ENCODE measurements at regions not wholly inside any gene's neighbourhood (a gene's known extent, or its start where the extent isn't known, plus 50 kb on each side); places are given as distances from the start of the nearest gene placed in this dataset.
"Not testable (repeated sequence)": the region's sequence is repeated elsewhere in the genome, so short reads cannot be mapped to it uniquely, and the experiment has no call there.

- no peak for DNase-seq (ENCODE audit: low spot score)
Measured at GRCh38 chr17:33944412-33944811, 310.7 kb upstream of the CCL2 start.

GRCh38 chr17:33944826-33945225 is 310.3 kb upstream of the CCL2 start:
- DNase-seq (ENCODE audit: low spot score) = no peak

GRCh38 chr17:33945646-33946546 is 309.2 kb upstream of the CCL2 start:
- DNase-seq (ENCODE audit: low spot score) = no peak

GRCh38 chr17:33947762-33948161 is 307.3 kb upstream of the CCL2 start:
- no peak for DNase-seq (ENCODE audit: low spot score)

- no peak for DNase-seq (ENCODE audit: low spot score)
Measured at GRCh38 chr17:33948309-33948708, 306.8 kb upstream of the CCL2 start.

DNA sequence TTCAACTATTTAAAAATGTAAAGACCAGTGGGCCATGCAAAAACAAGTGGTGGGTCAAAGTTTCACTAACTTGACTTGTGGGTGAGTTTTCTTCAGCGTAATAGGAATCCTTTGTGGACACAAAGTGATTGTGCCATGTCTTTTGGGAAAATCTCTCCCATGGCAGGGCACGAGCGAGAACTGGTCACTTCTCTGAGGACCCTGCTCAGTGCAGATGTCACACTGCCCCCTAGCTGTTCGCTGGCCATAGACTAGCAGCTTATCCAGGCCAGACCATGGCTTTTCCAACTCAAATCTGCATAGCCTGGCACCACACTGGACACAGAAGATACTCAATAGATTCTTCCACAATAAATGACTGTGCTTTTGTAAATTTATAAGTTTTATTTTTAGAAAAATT is 306.0 kb upstream of the CCL2 start:
- DNase-seq (ENCODE audit: low spot score) = no peak

DNA sequence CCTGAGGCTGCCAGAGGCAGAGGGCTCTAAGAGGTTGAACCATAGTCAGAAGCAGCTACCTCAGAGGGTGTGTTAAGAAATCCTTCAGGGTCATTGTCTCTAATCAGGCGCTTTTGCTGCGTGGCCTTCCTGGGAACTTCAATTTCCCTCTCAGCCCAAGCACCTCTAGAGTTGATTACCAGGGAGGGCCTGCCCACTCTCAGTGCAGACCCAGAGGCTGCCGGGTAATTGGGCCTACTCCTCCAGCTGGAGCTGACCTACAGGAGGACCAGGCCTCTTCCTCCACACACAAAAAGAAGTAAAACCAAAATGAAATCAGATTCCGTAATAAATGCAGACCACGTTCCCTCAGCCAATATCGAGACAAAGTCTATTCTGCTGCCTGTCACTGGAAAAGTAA is 305.0 kb upstream of the CCL2 start:
- DNase-seq (ENCODE audit: low spot score) = no peak

- DNase-seq (ENCODE audit: low spot score) = no peak
Measured at GRCh38 chr17:33952425-33952824, 302.7 kb upstream of the CCL2 start.

DNA sequence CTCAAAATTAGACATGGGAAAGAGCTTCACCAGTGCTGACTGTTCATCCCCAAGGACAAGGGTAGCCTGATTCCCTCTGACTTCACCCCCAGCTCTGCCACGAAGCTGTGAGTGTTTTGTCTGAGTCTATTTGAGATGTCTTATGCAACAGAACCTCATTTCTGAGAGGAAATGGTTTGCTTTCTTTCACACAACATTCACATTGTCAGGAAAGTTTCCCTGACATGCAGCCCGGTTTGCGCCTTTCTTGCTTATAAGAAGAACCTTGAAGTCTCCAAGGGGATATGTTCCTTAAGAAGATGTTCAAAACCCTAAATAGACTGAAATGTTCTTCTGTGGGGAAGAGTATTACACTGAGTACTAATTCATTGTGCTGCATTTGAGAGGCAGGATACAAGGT is 300.5 kb upstream of the CCL2 start:
- DNase-seq (ENCODE audit: low spot score) = no peak

- no peak for DNase-seq (ENCODE audit: low spot score)
Measured at GRCh38 chr17:33955461-33955860, 299.6 kb upstream of the CCL2 start.

GRCh38 chr17:33959098-33959497 is 296.0 kb upstream of the CCL2 start:
- DNase-seq (ENCODE audit: low spot score) = not testable (repeated sequence)

DNA sequence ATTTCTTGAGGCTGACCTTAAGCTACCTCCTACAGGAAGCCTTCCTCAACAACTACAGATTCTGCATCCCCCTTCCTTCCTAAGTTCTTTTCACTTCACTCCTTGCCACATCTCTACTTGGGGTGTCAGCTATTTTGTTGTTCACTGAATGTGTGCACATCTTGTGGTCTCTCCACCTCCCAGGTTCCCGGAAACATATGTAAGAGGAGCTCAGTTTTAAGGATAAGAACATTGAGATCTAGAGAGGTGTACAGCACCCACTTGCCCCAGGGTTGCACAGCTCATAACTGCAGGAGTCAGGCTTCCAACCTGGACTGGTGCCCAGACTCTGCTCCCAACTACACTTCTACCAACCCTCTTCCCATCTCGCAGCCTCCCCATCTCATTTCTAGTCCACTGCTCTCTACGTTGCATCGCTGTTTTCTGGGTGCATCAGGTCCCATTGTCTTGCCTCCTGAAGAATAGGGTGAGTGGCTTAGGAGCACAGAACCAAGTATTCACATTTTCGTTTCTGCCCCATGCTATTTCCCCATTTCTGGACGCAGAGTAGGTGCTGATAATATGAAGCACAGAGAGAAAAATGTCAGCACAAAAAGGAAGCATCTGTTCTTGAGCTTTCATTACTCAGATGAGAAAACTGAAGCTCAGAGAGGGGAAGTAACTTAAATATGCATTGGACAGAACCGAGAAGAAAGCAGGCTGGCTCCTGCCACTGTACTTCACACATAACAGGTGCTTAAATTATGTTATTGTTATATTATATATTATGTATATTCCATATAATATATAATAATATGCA is 292.0 kb upstream of the CCL2 start:
- no peak for DNase-seq (ENCODE audit: low spot score)

GRCh38 chr17:33964344-33964979 is 290.6 kb upstream of the CCL2 start:
- DNase-seq (ENCODE audit: low spot score) = no peak

DNA sequence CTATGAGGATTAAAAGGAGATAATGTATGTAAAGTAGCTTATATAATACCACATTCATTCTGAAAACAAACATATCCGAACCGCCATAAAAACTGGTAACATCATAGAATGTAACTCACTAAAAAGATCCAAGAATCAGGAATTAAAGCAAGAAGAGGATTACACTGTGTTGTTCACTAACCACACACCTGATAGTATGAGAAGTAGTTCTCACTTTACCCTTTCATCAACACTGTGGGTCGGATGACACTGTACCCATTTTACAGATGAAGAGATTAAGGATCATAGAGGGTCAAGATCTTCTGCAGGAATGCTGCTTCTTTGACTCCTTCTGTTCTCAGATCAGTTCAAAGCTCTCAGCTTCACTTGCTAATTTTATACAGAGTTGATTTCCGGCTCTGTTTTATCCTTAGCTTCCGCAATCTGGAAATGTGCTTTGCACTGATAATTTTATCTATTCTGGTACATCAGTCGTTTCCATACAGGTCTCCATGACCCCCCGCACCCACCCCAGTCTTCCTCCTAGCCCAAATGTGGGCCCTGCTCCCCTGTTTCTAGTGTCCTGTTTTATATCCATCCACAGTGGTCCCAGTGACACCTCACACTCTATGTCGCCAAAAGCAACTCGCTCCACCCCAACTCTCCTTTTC is 288.6 kb upstream of the CCL2 start:
- no peak for DNase-seq (ENCODE audit: low spot score)

DNA sequence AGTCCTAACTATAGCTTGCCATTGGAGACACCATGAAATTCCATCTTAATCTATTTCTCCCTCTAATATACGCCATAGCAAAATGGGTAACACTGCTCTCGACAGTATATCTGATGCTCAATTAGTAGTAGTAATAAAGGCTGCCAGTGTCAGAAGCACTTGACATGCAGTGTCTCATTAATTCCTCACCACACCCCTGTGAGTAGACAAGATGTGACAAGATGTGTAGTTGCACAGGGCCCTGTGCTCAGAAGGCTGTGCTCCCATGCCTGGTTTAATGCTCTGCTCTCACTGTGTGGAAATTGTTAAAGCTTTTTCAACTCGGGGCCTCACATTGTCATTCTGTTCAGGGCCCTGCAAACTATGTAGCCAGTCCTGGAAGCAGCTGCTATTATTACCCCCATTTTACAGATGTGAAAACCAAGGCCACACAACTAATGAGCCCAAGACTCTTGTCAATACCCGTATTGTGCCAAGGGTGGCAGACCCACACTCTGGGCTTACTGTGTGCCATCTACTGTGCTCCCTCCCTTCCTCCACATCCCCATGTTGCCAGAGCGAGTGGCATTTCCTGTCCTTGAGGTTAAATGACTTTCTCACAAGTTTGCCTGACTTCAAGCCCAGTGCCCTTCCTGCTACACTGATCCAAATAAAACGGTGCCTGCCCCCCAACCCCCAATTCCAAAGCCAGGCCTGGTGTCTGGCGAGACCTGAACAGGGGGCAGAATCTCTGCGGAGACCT is 287.3 kb upstream of the CCL2 start:
- DNase-seq (ENCODE audit: low spot score) = no peak

GRCh38 chr17:33968350-33969044 is 286.6 kb upstream of the CCL2 start:
- DNase-seq (ENCODE audit: low spot score) = peak; percentile 73

DNA sequence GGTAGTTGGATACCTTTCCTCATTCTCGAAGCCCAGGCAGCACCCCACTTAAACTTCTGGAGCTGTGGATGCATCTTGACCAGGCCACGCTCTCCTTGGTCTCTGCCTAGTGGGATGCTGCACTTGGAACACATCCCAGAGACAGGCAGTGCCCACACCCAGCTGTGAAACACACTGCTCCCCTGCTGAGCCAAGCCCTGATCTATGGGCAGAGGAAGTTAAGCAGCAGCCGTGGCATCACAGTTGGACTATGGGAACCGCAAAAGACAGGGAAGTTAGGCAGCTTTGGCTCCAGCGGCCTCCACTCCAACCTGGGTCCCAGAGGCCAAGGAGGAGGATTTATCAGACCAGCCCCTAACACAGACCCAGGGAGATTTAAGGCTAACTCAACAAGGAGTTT is 284.8 kb upstream of the CCL2 start:
- no peak for DNase-seq (ENCODE audit: low spot score)

GRCh38 chr17:33972763-33973162 is 282.3 kb upstream of the CCL2 start:
- no peak for DNase-seq (ENCODE audit: low spot score)

- no peak for DNase-seq (ENCODE audit: low spot score)
Measured at GRCh38 chr17:33973491-33973890, 281.6 kb upstream of the CCL2 start.

- DNase-seq (ENCODE audit: low spot score) = no peak
Measured at GRCh38 chr17:33974276-33974675, 280.8 kb upstream of the CCL2 start.

GRCh38 chr17:33976831-33977230 is 278.3 kb upstream of the CCL2 start:
- DNase-seq (ENCODE audit: low spot score) = peak; percentile 77

All from D341Med (cell line).